Kidney (tissue), 13 donors: ENCODE measurements at regions not wholly inside any gene's neighbourhood (a gene's known extent, or its start where the extent isn't known, plus 50 kb on each side); places are given as distances from the start of the nearest gene placed in this dataset.
A peak's percentile ranks its signal among the peaks of the same experiment; 100 is the strongest.

Experiments
- DNase-seq, 5 donors: peaks; one replicate each; pipeline ENCODE4 v3.0.0-alpha.2; 2013 to 2020
- FAIRE-seq: peaks from 2 replicates; lab custom pipeline; 2012; peaks lifted over from hg19 to GRCh38; lab: Jason Lieb, UNC
- H3K27ac ChIP-seq, 2 donors: one replicate each; pipeline ENCODE4 v1.7.0; 2013; ENCODE audit warnings: low read depth in 2 of 2, low read length in 2 of 2, inconsistent platforms in 1 of 2
- H3K27me3 ChIP-seq: one replicate; pipeline ENCODE4 v1.7.1; 2013; ENCODE audit warnings: low read length, inconsistent platforms; ENCODE audit not compliant: control insufficient read depth, insufficient read depth
- H3K36me3 ChIP-seq, 3 donors: one replicate each; pipeline versions ENCODE4 v1.7.0 to v1.7.1; 2013; ENCODE audit warnings: low read length in 3 of 3, control low read depth in 1 of 3, inconsistent platforms in 1 of 3; ENCODE audit not compliant: insufficient read depth in 3 of 3, control insufficient read depth in 2 of 3
- H3K4me1 ChIP-seq, 3 donors: one replicate each; pipeline versions ENCODE4 v1.7.0 to v1.7.1; 2013; ENCODE audit warnings: low read length in 3 of 3, inconsistent platforms in 1 of 3, low read depth in 1 of 3; ENCODE audit not compliant: control insufficient read depth in 2 of 3, insufficient read depth in 2 of 3
- H3K4me3 ChIP-seq, 3 donors: one replicate each; pipeline versions ENCODE4 v1.7.0 to v1.8.1; 2013; ENCODE audit warnings: low read length in 3 of 3, control low read depth in 1 of 3, inconsistent platforms in 1 of 3
- H3K9ac ChIP-seq, 3 donors: one replicate each; pipeline versions ENCODE4 v1.7.0 to v1.7.1; 2013; ENCODE audit warnings: low read length in 3 of 3, control low read depth in 1 of 3, inconsistent platforms in 1 of 3
- H3K9me3 ChIP-seq, 3 donors: one replicate each; pipeline versions ENCODE4 v1.7.0 to v1.7.1; 2013; ENCODE audit warnings: low read length in 3 of 3, control low read depth in 1 of 3, inconsistent platforms in 1 of 3; ENCODE audit not compliant: control insufficient read depth in 2 of 3, insufficient read depth in 1 of 3
- intact Hi-C: fragments of 100-400 bp; cut with DNase I; formaldehyde crosslinking; loops from one replicate; pipeline ENCODE4 v1.11.1; 2022
- TF ChIP-seq, protein P1 (sequence below): IDR thresholded peaks from 3 replicates; pipeline ENCODE4 v1.5.1; 2012; ENCODE audit warnings: mild to moderate bottlenecking, moderate library complexity, borderline replicate concordance; ENCODE audit not compliant: insufficient read depth; ENCODE audit errors: extremely low read depth
- donor health status: control.
- donor health status: control.
- donor health status: control.
- donor health status: control.
- donor health status: control.
- donor health status: DM: yes; HTN: yes; CAD: no.
- donor health status: Normal renal cell carcinoma (clear cell type).

DNA sequence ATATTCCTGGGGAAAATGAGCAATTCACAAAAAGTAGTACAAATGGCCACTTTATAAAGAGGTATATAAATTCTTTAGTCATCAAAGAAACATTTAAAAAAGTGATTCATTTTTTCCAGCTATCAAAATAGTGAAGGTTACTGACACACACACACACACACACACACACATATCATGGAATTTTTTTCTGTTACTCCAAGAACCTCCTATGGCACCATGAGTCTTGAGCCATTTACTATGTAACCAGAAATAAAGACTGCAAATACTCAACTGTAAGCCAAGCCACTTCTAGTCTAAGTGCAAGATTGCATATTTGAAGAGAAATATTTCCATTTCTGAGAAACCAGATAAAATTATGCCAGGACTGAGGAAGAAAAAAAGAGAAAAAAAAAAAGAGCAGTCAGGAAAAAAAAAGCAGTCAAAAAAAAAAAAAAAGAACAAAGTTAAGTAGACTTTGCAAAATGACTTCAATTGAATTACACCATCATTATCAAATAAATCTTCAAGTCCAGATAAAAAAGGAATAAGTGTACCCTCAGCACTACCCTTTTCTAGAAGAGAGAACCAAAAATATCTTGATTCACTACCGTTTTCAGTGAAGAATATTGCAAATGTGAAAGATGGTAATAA is 275.7 kb downstream of the DAD1 start:
- Histone ChIP-seq H3K9me3 (no peaks in the 10 kb centered on the region), H3K27me3 (no peaks in the 10 kb centered on the region), H3K36me3 (no peaks in the 10 kb centered on the region), H3K4me3 (no peak overlapping the region), H3K9ac (no peak overlapping the region), H3K4me1 (no peaks in the 10 kb centered on the region), H3K27ac (no peak overlapping the region)
- no peak for FAIRE-seq
- intact Hi-C loops: loop anchor here (10.0 kb wide), 1 partner anchor 62 kb away; no protein-coding TSS in a partner anchor
- no peak for DNase-seq
- TF ChIP-seq, protein P1, sequence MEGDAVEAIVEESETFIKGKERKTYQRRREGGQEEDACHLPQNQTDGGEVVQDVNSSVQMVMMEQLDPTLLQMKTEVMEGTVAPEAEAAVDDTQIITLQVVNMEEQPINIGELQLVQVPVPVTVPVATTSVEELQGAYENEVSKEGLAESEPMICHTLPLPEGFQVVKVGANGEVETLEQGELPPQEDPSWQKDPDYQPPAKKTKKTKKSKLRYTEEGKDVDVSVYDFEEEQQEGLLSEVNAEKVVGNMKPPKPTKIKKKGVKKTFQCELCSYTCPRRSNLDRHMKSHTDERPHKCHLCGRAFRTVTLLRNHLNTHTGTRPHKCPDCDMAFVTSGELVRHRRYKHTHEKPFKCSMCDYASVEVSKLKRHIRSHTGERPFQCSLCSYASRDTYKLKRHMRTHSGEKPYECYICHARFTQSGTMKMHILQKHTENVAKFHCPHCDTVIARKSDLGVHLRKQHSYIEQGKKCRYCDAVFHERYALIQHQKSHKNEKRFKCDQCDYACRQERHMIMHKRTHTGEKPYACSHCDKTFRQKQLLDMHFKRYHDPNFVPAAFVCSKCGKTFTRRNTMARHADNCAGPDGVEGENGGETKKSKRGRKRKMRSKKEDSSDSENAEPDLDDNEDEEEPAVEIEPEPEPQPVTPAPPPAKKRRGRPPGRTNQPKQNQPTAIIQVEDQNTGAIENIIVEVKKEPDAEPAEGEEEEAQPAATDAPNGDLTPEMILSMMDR: no peak

DNA sequence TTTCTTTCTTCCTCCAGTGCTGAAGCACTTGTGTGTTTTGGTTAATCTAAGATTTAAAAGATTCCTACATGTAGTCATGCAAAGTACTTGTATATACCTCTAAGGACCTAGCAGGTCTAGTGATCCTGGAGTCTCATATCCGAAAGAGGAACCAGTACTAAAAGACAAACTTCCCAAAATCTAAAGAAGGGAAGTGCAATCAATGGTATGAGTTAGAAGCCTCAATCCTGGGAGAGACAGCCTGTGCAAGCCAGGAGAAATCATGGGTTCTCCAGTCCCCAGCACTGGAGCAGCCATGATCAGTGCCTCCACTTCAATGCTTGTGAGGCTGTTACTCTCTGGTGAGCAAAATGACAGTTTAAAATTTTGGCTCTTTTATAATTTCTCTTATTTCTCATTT is 277.4 kb downstream of the DAD1 start:
- intact Hi-C loops: loop anchor here (10.0 kb wide), 1 partner anchor 63 kb away; no protein-coding TSS in a partner anchor
- Histone ChIP-seq H3K27me3 (no peaks in the 10 kb centered on the region), H3K4me3 (no peak overlapping the region), H3K9ac (no peak overlapping the region), H3K4me1 (no peaks in the 10 kb centered on the region), H3K9me3 (no peaks in the 10 kb centered on the region), H3K27ac (no peak overlapping the region), H3K36me3 (no peaks in the 10 kb centered on the region)
- FAIRE-seq (no peak), DNase-seq (no peak)
- TF ChIP-seq, protein P1: no peak

DNA sequence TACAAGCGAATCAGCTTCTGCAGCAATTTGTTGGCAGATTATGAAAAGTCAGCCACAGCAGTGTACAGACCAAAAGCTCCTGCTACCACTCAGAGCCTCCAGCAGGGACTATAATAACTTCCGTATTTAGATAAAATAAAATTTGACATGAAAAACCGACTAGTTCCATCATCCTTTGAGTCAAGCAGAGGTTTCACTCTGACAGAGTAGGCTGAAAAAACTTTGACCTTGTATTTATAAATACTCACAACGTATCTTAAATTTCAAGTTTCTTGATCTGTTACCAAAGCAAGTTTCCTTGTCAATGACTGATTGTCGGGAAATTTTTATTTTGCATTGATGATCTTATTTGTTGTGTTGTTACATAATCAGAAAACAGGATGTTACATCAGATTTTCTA is 283.4 kb downstream of the DAD1 start:
- no peak overlapping the region for H3K9ac ChIP-seq
- intact Hi-C loops: no loop called here
- no peak for DNase-seq
- TF ChIP-seq, protein P1: no peak
- no peak overlapping the region for H3K4me3 ChIP-seq
- no peaks in the 10 kb centered on the region for H3K36me3 ChIP-seq
- H3K4me1 ChIP-seq: no peaks in the 10 kb centered on the region
- no peaks in the 10 kb centered on the region for H3K9me3 ChIP-seq
- H3K27ac ChIP-seq: no peak overlapping the region
- no peak for FAIRE-seq
- no peaks in the 10 kb centered on the region for H3K27me3 ChIP-seq

DNA sequence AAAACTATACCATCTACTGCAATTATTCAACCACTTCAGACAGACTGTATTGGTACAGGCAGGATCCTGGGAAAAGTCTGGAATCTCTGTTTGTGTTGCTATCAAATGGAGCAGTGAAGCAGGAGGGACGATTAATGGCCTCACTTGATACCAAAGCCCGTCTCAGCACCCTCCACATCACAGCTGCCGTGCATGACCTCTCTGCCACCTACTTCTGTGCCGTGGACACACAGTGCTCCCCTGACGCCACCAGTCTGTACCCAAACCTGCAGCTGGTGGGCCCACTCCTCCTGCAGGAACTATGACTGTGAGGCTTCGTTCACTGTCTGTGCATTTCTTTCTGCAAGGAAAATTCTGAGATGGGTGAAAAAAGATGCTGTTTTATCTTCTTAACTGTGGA is 284.7 kb downstream of the DAD1 start:
- H3K4me1 ChIP-seq: no peaks in the 10 kb centered on the region
- intact Hi-C loops: no loop called here
- DNase-seq: peak in 4 of 5 donors; percentile 70 to 80 (median 74)
- TF ChIP-seq, protein P1: no peak
- H3K36me3 ChIP-seq: no peaks in the 10 kb centered on the region
- no peak overlapping the region for H3K4me3 ChIP-seq
- H3K9ac ChIP-seq: no peak overlapping the region
- H3K27me3 ChIP-seq: no peaks in the 10 kb centered on the region
- no peak overlapping the region for H3K27ac ChIP-seq
- FAIRE-seq: no peak
- H3K9me3 ChIP-seq: no peaks in the 10 kb centered on the region
